GM12865 (cell line): ENCODE measurements at regions not wholly inside any gene's neighbourhood (a gene's known extent, or its start where the extent isn't known, plus 50 kb on each side); places are given as distances from the start of the nearest gene placed in this dataset.

Source experiments
- DNase-seq: peaks from one replicate; pipeline ENCODE4 v3.0.0; 2010; ENCODE audit warnings: low read depth
- H3K4me3 ChIP-seq: 2 replicates; pipeline ENCODE4 v1.5.1; 2011; ENCODE audit warnings: mild to moderate bottlenecking, low read depth, low read length, control low read depth
- TF ChIP-seq, protein P1 (sequence below): IDR thresholded peaks from 2 replicates; pipeline ENCODE4 v1.5.1; 2011; ENCODE audit warnings: low read length, control low read depth, low read depth, inconsistent platforms; ENCODE audit not compliant: insufficient read depth; ENCODE audit errors: missing control alignments

- no peak for DNase-seq
- TF ChIP-seq, protein P1, sequence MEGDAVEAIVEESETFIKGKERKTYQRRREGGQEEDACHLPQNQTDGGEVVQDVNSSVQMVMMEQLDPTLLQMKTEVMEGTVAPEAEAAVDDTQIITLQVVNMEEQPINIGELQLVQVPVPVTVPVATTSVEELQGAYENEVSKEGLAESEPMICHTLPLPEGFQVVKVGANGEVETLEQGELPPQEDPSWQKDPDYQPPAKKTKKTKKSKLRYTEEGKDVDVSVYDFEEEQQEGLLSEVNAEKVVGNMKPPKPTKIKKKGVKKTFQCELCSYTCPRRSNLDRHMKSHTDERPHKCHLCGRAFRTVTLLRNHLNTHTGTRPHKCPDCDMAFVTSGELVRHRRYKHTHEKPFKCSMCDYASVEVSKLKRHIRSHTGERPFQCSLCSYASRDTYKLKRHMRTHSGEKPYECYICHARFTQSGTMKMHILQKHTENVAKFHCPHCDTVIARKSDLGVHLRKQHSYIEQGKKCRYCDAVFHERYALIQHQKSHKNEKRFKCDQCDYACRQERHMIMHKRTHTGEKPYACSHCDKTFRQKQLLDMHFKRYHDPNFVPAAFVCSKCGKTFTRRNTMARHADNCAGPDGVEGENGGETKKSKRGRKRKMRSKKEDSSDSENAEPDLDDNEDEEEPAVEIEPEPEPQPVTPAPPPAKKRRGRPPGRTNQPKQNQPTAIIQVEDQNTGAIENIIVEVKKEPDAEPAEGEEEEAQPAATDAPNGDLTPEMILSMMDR: no peak
- H3K4me3 ChIP-seq: no peak overlapping the region
Observed at GRCh38 chr10:130230036-130230435, 93.8 kb downstream of the GLRX3 start.

GRCh38 chr10:130230611-130231010, 94.4 kb downstream of the GLRX3 start:
- no peak overlapping the region for H3K4me3 ChIP-seq
- DNase-seq: no peak
- TF ChIP-seq, protein P1: no peak

DNA sequence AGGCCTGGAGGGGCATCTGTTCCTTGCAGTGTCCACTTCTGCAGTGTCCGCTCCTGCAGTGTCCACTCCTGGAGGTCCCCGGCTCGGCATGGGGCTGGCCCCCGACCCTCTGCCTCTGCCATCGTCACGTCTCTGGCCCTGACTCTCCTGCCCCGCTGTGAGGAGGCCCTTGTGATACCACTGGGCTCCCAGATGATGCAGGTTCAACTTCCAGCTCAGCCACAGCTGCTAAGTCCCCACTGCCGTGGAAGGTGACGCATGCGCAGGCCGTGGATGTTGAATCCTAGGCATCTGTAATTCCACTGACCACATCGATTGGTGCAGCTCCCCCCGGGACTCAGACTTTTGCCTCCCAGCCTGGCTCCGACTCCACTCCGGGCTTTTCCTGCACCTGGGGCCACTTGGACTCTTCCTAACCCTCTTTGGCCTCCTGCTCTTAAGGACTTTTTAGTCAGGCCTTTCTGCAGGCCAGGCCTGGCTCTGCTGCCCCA, 95.1 kb downstream of the GLRX3 start:
- DNase-seq: no peak
- no peak overlapping the region for H3K4me3 ChIP-seq
- TF ChIP-seq, protein P1: no peak

GRCh38 chr10:130232166-130233034, 96.2 kb downstream of the GLRX3 start:
- no peak for DNase-seq
- TF ChIP-seq, protein P1: no peak
- no peak overlapping the region for H3K4me3 ChIP-seq

GRCh38 chr10:130233035-130233360, 96.8 kb downstream of the GLRX3 start:
- DNase-seq: no peak
- TF ChIP-seq, protein P1: no peak

DNA sequence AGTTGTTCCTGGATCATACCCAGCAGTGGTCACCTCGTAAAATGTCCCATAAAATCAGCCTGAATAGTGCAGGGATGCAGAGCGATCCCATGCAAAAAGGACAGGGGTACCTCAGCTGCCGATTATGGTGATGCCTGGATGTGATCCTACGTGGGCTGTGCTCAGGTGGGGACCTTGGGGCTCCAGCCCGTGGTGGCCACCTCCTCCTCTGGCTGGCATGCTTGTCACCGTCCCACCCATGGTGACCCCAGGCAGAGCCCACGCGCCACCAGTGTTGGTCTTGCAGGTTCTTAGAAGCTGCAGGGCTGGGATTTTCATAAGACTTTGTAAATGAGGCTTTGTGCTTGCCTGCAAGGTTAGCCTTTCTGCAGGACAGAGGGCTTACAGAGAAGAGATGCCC, 97.2 kb downstream of the GLRX3 start:
- H3K4me3 ChIP-seq: no peak overlapping the region
- no peak for DNase-seq
- TF ChIP-seq, protein P1: no peak

More at GRCh38 chr10:130233035-130233360, 96.8 kb downstream of the GLRX3 start:
- no peak overlapping the region for H3K4me3 ChIP-seq
